HG03558 (cell line): ENCODE measurements at regions not wholly inside any gene's neighbourhood (a gene's known extent, or its start where the extent isn't known, plus 50 kb on each side); places are given as distances from the start of the nearest gene placed in this dataset.
"Not testable (repeated sequence)": the region's sequence is repeated elsewhere in the genome, so short reads cannot be mapped to it uniquely, and the experiment has no call there.

Experiments used
- ATAC-seq: cut with Tn5 transposase; IDR thresholded peaks from one replicate; pipeline ENCODE4 v1.9.1; 2021; ENCODE audit warnings: moderate number of reproducible peaks; ENCODE audit not compliant: unreplicated experiment; ENCODE audit errors: extremely low read depth

- ATAC-seq, result peak; percentile 66
Measured at GRCh38 chr13:52565324-52565723, 76.9 kb upstream of the HNRNPA1L2 start.

- not testable (repeated sequence) for ATAC-seq
Measured at GRCh38 chr13:52569904-52570602, 72.2 kb upstream of the HNRNPA1L2 start.

- ATAC-seq, result not testable (repeated sequence)
Measured at GRCh38 chr13:52571163-52571562, 71.1 kb upstream of the HNRNPA1L2 start.

- peak; percentile 91 for ATAC-seq
Measured at GRCh38 chr13:52582962-52583361, 59.3 kb upstream of the HNRNPA1L2 start.
